ENCODE measurements at regions not wholly inside any gene's neighbourhood (a gene's known extent, or its start where the extent isn't known, plus 50 kb on each side); places are given as distances from the start of the nearest gene placed in this dataset.
"Not testable (repeated sequence)": the region's sequence is repeated elsewhere in the genome, so short reads cannot be mapped to it uniquely, and the experiment has no call there.

- DNase-seq = no peak
These were observed 222.9 kb downstream of the DSC3 start for GRCh38 chr18:30819619-30820018.

- no peak for DNase-seq
These were observed 228.1 kb downstream of the DSC3 start for GRCh38 chr18:30814446-30814845.

GRCh38 chr18:30811580-30811979, 231.0 kb downstream of the DSC3 start:
- DNase-seq = no peak

- no peak for DNase-seq
These were observed 232.0 kb downstream of the DSC3 start for GRCh38 chr18:30810580-30810979.

GRCh38 chr18:30806823-30807222, 235.7 kb downstream of the DSC3 start:
- no peak for DNase-seq

GRCh38 chr18:30800800-30801199, 241.7 kb downstream of the DSC3 start:
- no peak for DNase-seq

- no peak for DNase-seq
These were observed 250.5 kb downstream of the DSC3 start for GRCh38 chr18:30792051-30792450.

GRCh38 chr18:30788411-30788991, 254.0 kb downstream of the DSC3 start:
- not testable (repeated sequence) for DNase-seq

- no peak for DNase-seq
These were observed 255.1 kb downstream of the DSC3 start for GRCh38 chr18:30787410-30787809.

GRCh38 chr18:30781601-30782000, 260.9 kb downstream of the DSC3 start:
- no peak for DNase-seq

- DNase-seq = no peak
These were observed 266.9 kb downstream of the DSC3 start for GRCh38 chr18:30775629-30776028.

GRCh38 chr18:30772170-30772569, 270.4 kb downstream of the DSC3 start:
- DNase-seq = not testable (repeated sequence)

- no peak for DNase-seq
These were observed 276.5 kb downstream of the DSC3 start for GRCh38 chr18:30766053-30766452.

GRCh38 chr18:30765247-30765646, 277.3 kb downstream of the DSC3 start:
- no peak for DNase-seq

- no peak for DNase-seq
These were observed 278.6 kb downstream of the DSC3 start for GRCh38 chr18:30763902-30764350.

- DNase-seq = no peak
These were observed 287.7 kb downstream of the DSC3 start for GRCh38 chr18:30754846-30755245.

GRCh38 chr18:30748541-30748940, 294.0 kb downstream of the DSC3 start:
- DNase-seq = no peak

- no peak for DNase-seq
These were observed 296.3 kb downstream of the DSC3 start for GRCh38 chr18:30746224-30746623.

- no peak for DNase-seq
These were observed 299.5 kb downstream of the DSC3 start for GRCh38 chr18:30743033-30743432.

GRCh38 chr18:30730915-30731314, 311.6 kb downstream of the DSC3 start:
- DNase-seq = no peak

GRCh38 chr18:30727849-30728248, 314.7 kb downstream of the DSC3 start:
- no peak for DNase-seq

GRCh38 chr18:30713299-30713698, 329.2 kb downstream of the DSC3 start:
- no peak for DNase-seq

- no peak for DNase-seq
These were observed 330.2 kb downstream of the DSC3 start for GRCh38 chr18:30712383-30712782.

- DNase-seq = no peak
These were observed 332.9 kb downstream of the DSC3 start for GRCh38 chr18:30709595-30709994.

- DNase-seq = no peak
These were observed 336.6 kb downstream of the DSC3 start for GRCh38 chr18:30705943-30706342.

GRCh38 chr18:30698571-30698970, 344.0 kb downstream of the DSC3 start:
- DNase-seq = no peak

All from activated CD4-positive, alpha-beta T cell treated with anti-CD3 and anti-CD28 coated beads, Interleukin-2, amount 50 U/mL, for 16 hours (primary cell).